Activated T-cell treated with anti-CD3 and anti-CD28 coated beads, Interleukin-2, amount 50 U/mL, for 24 hours (primary cell): ENCODE measurements at regions not wholly inside any gene's neighbourhood (a gene's known extent, or its start where the extent isn't known, plus 50 kb on each side); places are given as distances from the start of the nearest gene placed in this dataset.

Experiments
- DNase-seq: peaks from one replicate; pipeline ENCODE4 v3.0.0-alpha.2; 2020
- H3K27ac Mint-ChIP-seq: 2 replicates; pipeline ENCODE4 v1.8.0; 2020; ENCODE audit warnings: mild to moderate bottlenecking, mixed read lengths
- H3K27me3 Mint-ChIP-seq: 2 replicates; pipeline ENCODE4 v1.8.0; 2020; ENCODE audit warnings: mixed read lengths
- H3K36me3 Mint-ChIP-seq: 2 replicates; pipeline ENCODE4 v1.8.0; 2020; ENCODE audit warnings: low read depth, mixed read lengths
- H3K4me1 Mint-ChIP-seq: 2 replicates; pipeline ENCODE4 v1.8.0; 2020; ENCODE audit warnings: low read depth, mixed read lengths
- H3K4me3 Mint-ChIP-seq: 2 replicates; pipeline ENCODE4 v1.8.0; 2020; ENCODE audit warnings: mild to moderate bottlenecking, moderate library complexity, mixed read lengths
- H3K9me3 Mint-ChIP-seq: 2 replicates; pipeline ENCODE4 v1.8.0; 2020; ENCODE audit warnings: mixed read lengths

GRCh38 chr14:38128640-38129039 is 79.1 kb upstream of the SSTR1 start:
- Mint-ChIP-seq H3K4me3 (no peak overlapping the region), H3K9me3 (no peaks in the 10 kb centered on the region), H3K27me3 (no peaks in the 10 kb centered on the region), H3K27ac (no peak overlapping the region), H3K4me1 (peaks cover 30% of the 10 kb centered on the region), H3K36me3 (no peaks in the 10 kb centered on the region)
- no peak for DNase-seq

- peaks cover 30% of the 10 kb centered on the region for H3K4me1 Mint-ChIP-seq
- no peak overlapping the region for H3K4me3 Mint-ChIP-seq
- no peaks in the 10 kb centered on the region for H3K36me3 Mint-ChIP-seq
- no peak for DNase-seq
- peak overlapping the region; percentile 58 for H3K27ac Mint-ChIP-seq
- no peaks in the 10 kb centered on the region for H3K27me3 Mint-ChIP-seq
- no peaks in the 10 kb centered on the region for H3K9me3 Mint-ChIP-seq
These were observed 78.5 kb upstream of the SSTR1 start for GRCh38 chr14:38129192-38129591.

- Mint-ChIP-seq H3K4me1 (peaks cover 26% of the 10 kb centered on the region), H3K9me3 (no peaks in the 10 kb centered on the region), H3K27ac (peak overlapping the region; percentile 58), H3K36me3 (no peaks in the 10 kb centered on the region), H3K4me3 (no peak overlapping the region), H3K27me3 (no peaks in the 10 kb centered on the region)
- DNase-seq = peak; percentile 52
These were observed 78.0 kb upstream of the SSTR1 start for GRCh38 chr14:38129705-38130104.

GRCh38 chr14:38134416-38135030 is 73.2 kb upstream of the SSTR1 start:
- Mint-ChIP-seq H3K27ac (no peak overlapping the region), H3K4me3 (no peak overlapping the region), H3K4me1 (peaks cover 10% of the 10 kb centered on the region), H3K9me3 (no peaks in the 10 kb centered on the region), H3K27me3 (no peaks in the 10 kb centered on the region), H3K36me3 (no peaks in the 10 kb centered on the region)
- DNase-seq = no peak

GRCh38 chr14:38135106-38135867 is 72.4 kb upstream of the SSTR1 start:
- H3K36me3 Mint-ChIP-seq = no peaks in the 10 kb centered on the region
- no peaks in the 10 kb centered on the region for H3K9me3 Mint-ChIP-seq
- no peak overlapping the region for H3K4me3 Mint-ChIP-seq
- no peak overlapping the region for H3K27ac Mint-ChIP-seq
- H3K27me3 Mint-ChIP-seq = no peaks in the 10 kb centered on the region
- H3K4me1 Mint-ChIP-seq = peaks cover 2% of the 10 kb centered on the region
- DNase-seq = no peak

- no peaks in the 10 kb centered on the region for H3K9me3 Mint-ChIP-seq
- no peak for DNase-seq
- no peaks in the 10 kb centered on the region for H3K27me3 Mint-ChIP-seq
- H3K36me3 Mint-ChIP-seq = no peaks in the 10 kb centered on the region
- no peak overlapping the region for H3K27ac Mint-ChIP-seq
- no peaks in the 10 kb centered on the region for H3K4me1 Mint-ChIP-seq
- H3K4me3 Mint-ChIP-seq = no peak overlapping the region
These were observed 70.7 kb upstream of the SSTR1 start for GRCh38 chr14:38137005-38137404.

GRCh38 chr14:38138473-38139138 is 69.1 kb upstream of the SSTR1 start:
- H3K4me1 Mint-ChIP-seq = peaks cover 2% of the 10 kb centered on the region

GRCh38 chr14:38139926-38140325 is 67.8 kb upstream of the SSTR1 start:
- Mint-ChIP-seq H3K27me3 (no peaks in the 10 kb centered on the region), H3K4me1 (peaks cover 3% of the 10 kb centered on the region), H3K4me3 (no peak overlapping the region), H3K27ac (no peak overlapping the region), H3K9me3 (no peaks in the 10 kb centered on the region), H3K36me3 (no peaks in the 10 kb centered on the region)
- no peak for DNase-seq

More at GRCh38 chr14:38138473-38139138, 69.1 kb upstream of the SSTR1 start:
- DNase-seq = no peak
- no peak overlapping the region for H3K27ac Mint-ChIP-seq
- no peak overlapping the region for H3K4me3 Mint-ChIP-seq
- H3K27me3 Mint-ChIP-seq = no peaks in the 10 kb centered on the region
- H3K9me3 Mint-ChIP-seq = no peaks in the 10 kb centered on the region
- H3K36me3 Mint-ChIP-seq = no peaks in the 10 kb centered on the region

- Mint-ChIP-seq H3K9me3 (no peaks in the 10 kb centered on the region), H3K4me3 (no peak overlapping the region), H3K36me3 (no peaks in the 10 kb centered on the region), H3K27ac (no peak overlapping the region), H3K27me3 (no peaks in the 10 kb centered on the region), H3K4me1 (peaks cover 3% of the 10 kb centered on the region)
- DNase-seq = no peak
These were observed 64.5 kb upstream of the SSTR1 start for GRCh38 chr14:38143170-38143569.

GRCh38 chr14:38143659-38144505 is 63.8 kb upstream of the SSTR1 start:
- Mint-ChIP-seq H3K4me1 (peaks cover 3% of the 10 kb centered on the region), H3K27ac (no peak overlapping the region), H3K27me3 (no peaks in the 10 kb centered on the region), H3K9me3 (no peaks in the 10 kb centered on the region), H3K4me3 (no peak overlapping the region), H3K36me3 (no peaks in the 10 kb centered on the region)
- DNase-seq = no peak

- H3K9me3 Mint-ChIP-seq = no peaks in the 10 kb centered on the region
- H3K4me3 Mint-ChIP-seq = no peak overlapping the region
- H3K27ac Mint-ChIP-seq = no peak overlapping the region
These were observed 62.6 kb upstream of the SSTR1 start for GRCh38 chr14:38145142-38145541.

GRCh38 chr14:38150075-38150474 is 57.6 kb upstream of the SSTR1 start:
- Mint-ChIP-seq H3K27ac (no peak overlapping the region), H3K36me3 (no peaks in the 10 kb centered on the region), H3K4me3 (no peak overlapping the region), H3K27me3 (no peaks in the 10 kb centered on the region), H3K4me1 (no peaks in the 10 kb centered on the region), H3K9me3 (no peaks in the 10 kb centered on the region)
- DNase-seq = no peak

More at GRCh38 chr14:38145142-38145541, 62.6 kb upstream of the SSTR1 start:
- Mint-ChIP-seq H3K27me3 (no peaks in the 10 kb centered on the region), H3K36me3 (no peaks in the 10 kb centered on the region), H3K4me1 (peaks cover 3% of the 10 kb centered on the region)
- no peak for DNase-seq
